Kidney (tissue), 13 donors: ENCODE measurements at regions not wholly inside any gene's neighbourhood (a gene's known extent, or its start where the extent isn't known, plus 50 kb on each side); places are given as distances from the start of the nearest gene placed in this dataset.

Experiments used
- DNase-seq, 5 donors: peaks; one replicate each; pipeline ENCODE4 v3.0.0-alpha.2; 2013 to 2020
- FAIRE-seq: peaks from 2 replicates; lab custom pipeline; 2012; peaks lifted over from hg19 to GRCh38; lab: Jason Lieb, UNC
- H3K27ac ChIP-seq, 2 donors: one replicate each; pipeline ENCODE4 v1.7.0; 2013; ENCODE audit warnings: low read depth in 2 of 2, low read length in 2 of 2, inconsistent platforms in 1 of 2
- H3K27me3 ChIP-seq: one replicate; pipeline ENCODE4 v1.7.1; 2013; ENCODE audit warnings: low read length, inconsistent platforms; ENCODE audit not compliant: control insufficient read depth, insufficient read depth
- H3K36me3 ChIP-seq, 3 donors: one replicate each; pipeline versions ENCODE4 v1.7.0 to v1.7.1; 2013; ENCODE audit warnings: low read length in 3 of 3, control low read depth in 1 of 3, inconsistent platforms in 1 of 3; ENCODE audit not compliant: insufficient read depth in 3 of 3, control insufficient read depth in 2 of 3
- H3K4me1 ChIP-seq, 3 donors: one replicate each; pipeline versions ENCODE4 v1.7.0 to v1.7.1; 2013; ENCODE audit warnings: low read length in 3 of 3, inconsistent platforms in 1 of 3, low read depth in 1 of 3; ENCODE audit not compliant: control insufficient read depth in 2 of 3, insufficient read depth in 2 of 3
- H3K4me3 ChIP-seq, 3 donors: one replicate each; pipeline versions ENCODE4 v1.7.0 to v1.8.1; 2013; ENCODE audit warnings: low read length in 3 of 3, control low read depth in 1 of 3, inconsistent platforms in 1 of 3
- H3K9ac ChIP-seq, 3 donors: one replicate each; pipeline versions ENCODE4 v1.7.0 to v1.7.1; 2013; ENCODE audit warnings: low read length in 3 of 3, control low read depth in 1 of 3, inconsistent platforms in 1 of 3
- H3K9me3 ChIP-seq, 3 donors: one replicate each; pipeline versions ENCODE4 v1.7.0 to v1.7.1; 2013; ENCODE audit warnings: low read length in 3 of 3, control low read depth in 1 of 3, inconsistent platforms in 1 of 3; ENCODE audit not compliant: control insufficient read depth in 2 of 3, insufficient read depth in 1 of 3
- CTCF ChIP-seq: IDR thresholded peaks from 3 replicates; pipeline ENCODE4 v1.5.1; 2012; ENCODE audit warnings: mild to moderate bottlenecking, moderate library complexity, borderline replicate concordance; ENCODE audit not compliant: insufficient read depth; ENCODE audit errors: extremely low read depth
- intact Hi-C: fragments of 100-400 bp; cut with DNase I; formaldehyde crosslinking; loops from one replicate; pipeline ENCODE4 v1.11.1; 2022
- donor health status: control.
- donor health status: control.
- donor health status: control.
- donor health status: control.
- donor health status: control.
- donor health status: DM: yes; HTN: yes; CAD: no.
- donor health status: Normal renal cell carcinoma (clear cell type).

DNA sequence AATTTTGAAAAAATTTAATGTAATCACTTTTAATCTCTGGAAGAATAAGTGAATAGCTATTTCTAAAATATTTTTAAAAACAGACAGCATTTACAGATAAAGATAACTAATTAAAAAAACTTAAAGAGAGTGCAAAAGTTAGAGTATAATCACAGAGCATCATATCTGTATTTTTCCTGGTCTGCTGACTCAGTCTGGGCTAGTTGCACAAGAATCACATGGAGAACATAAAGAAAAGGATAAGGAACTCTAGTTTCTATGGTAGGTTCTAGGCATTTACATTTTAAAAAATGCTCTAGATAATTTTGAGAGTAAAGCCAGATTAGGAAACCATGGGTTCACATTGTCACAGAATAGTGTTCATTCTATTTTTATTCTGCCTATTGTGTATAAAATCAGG, 347.4 kb downstream of the PSAT1 start:
- H3K27ac ChIP-seq: no peak overlapping the region
- no peaks in the 10 kb centered on the region for H3K27me3 ChIP-seq
- no peak overlapping the region for H3K9ac ChIP-seq
- peaks cover 0 to 4% (median 0%) of the 10 kb centered on the region in 3 donors for H3K9me3 ChIP-seq
- no peaks in the 10 kb centered on the region for H3K36me3 ChIP-seq
- FAIRE-seq: no peak
- TF ChIP-seq CTCF: no peak
- no peak for DNase-seq
- no peak overlapping the region for H3K4me3 ChIP-seq
- intact Hi-C loops: no loop called here
- no peaks in the 10 kb centered on the region for H3K4me1 ChIP-seq

GRCh38 chr9:78654324-78654723, 357.4 kb downstream of the PSAT1 start:
- no peak for FAIRE-seq
- Histone ChIP-seq H3K9me3 (no peaks in the 10 kb centered on the region), H3K27me3 (no peaks in the 10 kb centered on the region), H3K4me3 (no peak overlapping the region), H3K36me3 (no peaks in the 10 kb centered on the region), H3K27ac (no peak overlapping the region), H3K4me1 (no peaks in the 10 kb centered on the region), H3K9ac (no peak overlapping the region)
- no peak for TF ChIP-seq CTCF
- intact Hi-C loops: no loop called here
- DNase-seq: no peak

GRCh38 chr9:78663369-78663768, 366.4 kb downstream of the PSAT1 start:
- intact Hi-C loops: no loop called here
- no peaks in the 10 kb centered on the region for H3K27me3 ChIP-seq
- no peaks in the 10 kb centered on the region for H3K4me1 ChIP-seq
- H3K36me3 ChIP-seq: no peaks in the 10 kb centered on the region
- TF ChIP-seq CTCF: no peak
- no peak overlapping the region for H3K27ac ChIP-seq
- FAIRE-seq (no peak), DNase-seq (no peak)
- no peak overlapping the region for H3K9ac ChIP-seq
- H3K4me3 ChIP-seq: no peak overlapping the region
- H3K9me3 ChIP-seq: no peaks in the 10 kb centered on the region

GRCh38 chr9:78664370-78664769, 367.4 kb downstream of the PSAT1 start:
- Histone ChIP-seq H3K9me3 (no peaks in the 10 kb centered on the region), H3K9ac (no peak overlapping the region), H3K4me3 (no peak overlapping the region), H3K4me1 (no peaks in the 10 kb centered on the region), H3K27me3 (no peaks in the 10 kb centered on the region), H3K27ac (no peak overlapping the region), H3K36me3 (no peaks in the 10 kb centered on the region)
- FAIRE-seq (no peak), DNase-seq (no peak)
- intact Hi-C loops: no loop called here
- no peak for TF ChIP-seq CTCF
